GM23338 (cell line): ENCODE measurements at regions not wholly inside any gene's neighbourhood (a gene's known extent, or its start where the extent isn't known, plus 50 kb on each side); places are given as distances from the start of the nearest gene placed in this dataset.
A peak's percentile ranks its signal among the peaks of the same experiment; 100 is the strongest.

Experiments used
- ATAC-seq: fragments of 200-7000 bp; cut with Tn5 transposase; 3 replicates; pipeline ENCODE4 v1.9.1; 2020
- DNase-seq: peaks from one replicate; pipeline ENCODE4 v3.0.0-alpha.2; 2015; ENCODE audit warnings: low spot score
- H2AFZ ChIP-seq: fragments of 200-600 bp; sonication (generic); 2 replicates; pipeline ENCODE4 v1.8.0; 2016; ENCODE audit warnings: antibody characterized with exemption, mild to moderate bottlenecking, moderate library complexity
- H3F3A ChIP-seq: fragments of 200-600 bp; sonication (generic); replicated peaks from 2 replicates; pipeline ENCODE4 v1.8.0; 2017; ENCODE audit warnings: antibody characterized with exemption, mixed run types, low read depth
- H3K27ac ChIP-seq: fragments of 200-600 bp; sonication (generic); 2 replicates; pipeline ENCODE4 v1.6.1; 2016; ENCODE audit warnings: low read depth
- H3K27me3 ChIP-seq: fragments of 200-600 bp; sonication (generic); 2 replicates; pipeline ENCODE4 v1.8.0; 2016; ENCODE audit warnings: mild to moderate bottlenecking, mixed run types, moderate library complexity; ENCODE audit not compliant: insufficient read depth
- H3K36me3 ChIP-seq: fragments of 200-600 bp; sonication (generic); 2 replicates; pipeline ENCODE4 v1.8.0; 2016; ENCODE audit warnings: mild to moderate bottlenecking; ENCODE audit not compliant: insufficient read depth
- H3K4me1 ChIP-seq: fragments of 200-600 bp; sonication (generic); 2 replicates; pipeline ENCODE4 v1.8.0; 2016; ENCODE audit warnings: mild to moderate bottlenecking, moderate library complexity; ENCODE audit not compliant: insufficient read depth
- H3K4me2 ChIP-seq: fragments of 200-600 bp; sonication (generic); 2 replicates; pipeline ENCODE4 v1.7.1; 2017; ENCODE audit warnings: mixed run types
- H3K4me3 ChIP-seq: fragments of 200-600 bp; sonication (generic); 2 replicates; pipeline ENCODE4 v1.6.1; 2016; ENCODE audit warnings: mixed run types
- H3K79me2 ChIP-seq: fragments of 200-600 bp; sonication (generic); replicated peaks from 2 replicates; pipeline ENCODE4 v1.8.0; 2017; ENCODE audit warnings: mild to moderate bottlenecking; ENCODE audit not compliant: insufficient read depth
- H3K9me2 ChIP-seq: fragments of 200-600 bp; sonication (generic); 2 replicates; pipeline ENCODE4 v1.8.0; 2017; ENCODE audit not compliant: insufficient read depth
- H4K20me1 ChIP-seq: fragments of 200-600 bp; sonication (generic); replicated peaks from 2 replicates; pipeline ENCODE4 v1.8.0; 2017; ENCODE audit warnings: mild to moderate bottlenecking; ENCODE audit not compliant: insufficient read depth
- H3K27ac Mint-ChIP-seq: 2 replicates; pipeline ENCODE4 v1.8.0; 2020; ENCODE audit warnings: inconsistent platforms, mild to moderate bottlenecking, moderate library complexity, mixed read lengths
- H3K27me3 Mint-ChIP-seq: 3 replicates; pipeline ENCODE4 v1.8.0; 2022; ENCODE audit warnings: low read depth, mild to moderate bottlenecking, moderate library complexity, mixed read lengths, inconsistent platforms; ENCODE audit not compliant: insufficient read depth, poor library complexity
- H3K36me3 Mint-ChIP-seq: 3 replicates; pipeline ENCODE4 v1.8.0; 2021; ENCODE audit warnings: low read depth, mild to moderate bottlenecking, inconsistent platforms, moderate library complexity, mixed read lengths
- H3K4me1 Mint-ChIP-seq: 3 replicates; pipeline ENCODE4 v1.8.0; 2020; ENCODE audit warnings: mild to moderate bottlenecking, inconsistent platforms, mixed read lengths
- H3K4me3 Mint-ChIP-seq: 3 replicates; pipeline ENCODE4 v1.8.0; 2021; ENCODE audit warnings: moderate library complexity, mild to moderate bottlenecking, inconsistent platforms, mixed read lengths
- H3K9me3 Mint-ChIP-seq: 3 replicates; pipeline ENCODE4 v1.8.0; 2020; ENCODE audit warnings: moderate library complexity, mild to moderate bottlenecking, inconsistent platforms, mixed read lengths
- CREB1 ChIP-seq: fragments of 250-450 bp; sonication (Bioruptor Pico); IDR thresholded peaks from 2 replicates; pipeline ENCODE4 v1.5.0; 2020; ENCODE audit warnings: low read depth, mild to moderate bottlenecking, moderate library complexity
- NANOG ChIP-seq: IDR thresholded peaks from 2 replicates; pipeline ENCODE4 v1.6.1; 2016; ENCODE audit warnings: antibody characterized with exemption, borderline replicate concordance
- ZNF114 ChIP-seq: fragments of 250-450 bp; sonication (Bioruptor Pico); IDR thresholded peaks from 2 replicates; pipeline ENCODE4 v1.5.0; 2020; ENCODE audit warnings: mild to moderate bottlenecking, moderate library complexity
- ZNF331 ChIP-seq: fragments of 250-450 bp; sonication (Bioruptor Pico); IDR thresholded peaks from 2 replicates; pipeline ENCODE4 v1.5.0; 2020; ENCODE audit warnings: low read depth, mild to moderate bottlenecking, moderate library complexity
- TF ChIP-seq, protein P1 (sequence below): fragments of 250-450 bp; sonication (Bioruptor Pico); IDR thresholded peaks from 2 replicates; pipeline ENCODE4 v1.5.0; 2020; ENCODE audit warnings: mild to moderate bottlenecking, moderate library complexity

DNA sequence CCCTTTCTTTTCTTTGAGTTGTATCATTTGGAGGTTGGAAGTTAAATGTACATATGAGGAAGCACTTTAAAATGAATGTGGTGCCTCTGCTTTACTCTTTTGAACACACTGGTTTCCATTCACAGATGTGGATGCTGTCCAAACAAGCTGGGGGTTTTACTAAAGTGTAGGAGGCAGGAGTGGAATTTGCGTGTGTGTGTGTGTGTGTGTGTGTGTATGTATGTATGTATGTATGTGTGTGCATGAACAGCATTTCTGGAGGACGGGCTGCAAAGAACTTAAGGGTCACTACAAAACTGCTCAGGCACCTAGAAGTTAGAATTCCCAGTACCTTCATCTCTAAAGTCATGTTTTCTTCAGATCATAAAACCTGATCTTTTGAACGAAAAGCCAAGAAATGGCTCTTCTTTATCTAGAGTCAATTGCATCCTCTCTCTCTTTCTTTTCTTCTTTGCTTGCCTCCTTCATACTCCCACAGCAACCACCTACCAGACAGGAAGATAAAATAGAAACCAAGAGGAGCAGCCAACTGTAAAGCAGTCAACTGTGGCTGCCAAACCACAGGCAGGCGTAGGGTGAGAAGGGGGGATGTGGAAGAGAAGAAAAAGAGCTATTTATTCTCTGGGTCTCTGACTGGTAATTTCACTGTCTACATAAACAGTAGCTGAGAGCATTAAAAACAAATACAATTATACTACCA, 177.0 kb upstream of the RASGEF1B start:
- ATAC-seq (no peak), DNase-seq (no peak)
- 0 out of 2 replicates have a peak, but pooled peaks cover 6% of the 10 kb centered on the region for H3K9me2 ChIP-seq
- Mint-ChIP-seq H3K9me3 (0 out of 3 replicates have a peak, but pooled peaks cover 2% of the 10 kb centered on the region), H3K4me1 (peaks cover 46% of the 10 kb centered on the region), H3K36me3 (no peaks in the 10 kb centered on the region), H3K27me3 (peaks cover 19% of the 10 kb centered on the region), H3K4me3 (no peak overlapping the region), H3K27ac (no peak overlapping the region)
- no peaks in the 10 kb centered on the region for H3K79me2 ChIP-seq
- no peak for TF ChIP-seq CREB1 (CRISPR knock-in tag)
- TF ChIP-seq ZNF114 (CRISPR knock-in tag), result no peak
- TF ChIP-seq, protein P1, sequence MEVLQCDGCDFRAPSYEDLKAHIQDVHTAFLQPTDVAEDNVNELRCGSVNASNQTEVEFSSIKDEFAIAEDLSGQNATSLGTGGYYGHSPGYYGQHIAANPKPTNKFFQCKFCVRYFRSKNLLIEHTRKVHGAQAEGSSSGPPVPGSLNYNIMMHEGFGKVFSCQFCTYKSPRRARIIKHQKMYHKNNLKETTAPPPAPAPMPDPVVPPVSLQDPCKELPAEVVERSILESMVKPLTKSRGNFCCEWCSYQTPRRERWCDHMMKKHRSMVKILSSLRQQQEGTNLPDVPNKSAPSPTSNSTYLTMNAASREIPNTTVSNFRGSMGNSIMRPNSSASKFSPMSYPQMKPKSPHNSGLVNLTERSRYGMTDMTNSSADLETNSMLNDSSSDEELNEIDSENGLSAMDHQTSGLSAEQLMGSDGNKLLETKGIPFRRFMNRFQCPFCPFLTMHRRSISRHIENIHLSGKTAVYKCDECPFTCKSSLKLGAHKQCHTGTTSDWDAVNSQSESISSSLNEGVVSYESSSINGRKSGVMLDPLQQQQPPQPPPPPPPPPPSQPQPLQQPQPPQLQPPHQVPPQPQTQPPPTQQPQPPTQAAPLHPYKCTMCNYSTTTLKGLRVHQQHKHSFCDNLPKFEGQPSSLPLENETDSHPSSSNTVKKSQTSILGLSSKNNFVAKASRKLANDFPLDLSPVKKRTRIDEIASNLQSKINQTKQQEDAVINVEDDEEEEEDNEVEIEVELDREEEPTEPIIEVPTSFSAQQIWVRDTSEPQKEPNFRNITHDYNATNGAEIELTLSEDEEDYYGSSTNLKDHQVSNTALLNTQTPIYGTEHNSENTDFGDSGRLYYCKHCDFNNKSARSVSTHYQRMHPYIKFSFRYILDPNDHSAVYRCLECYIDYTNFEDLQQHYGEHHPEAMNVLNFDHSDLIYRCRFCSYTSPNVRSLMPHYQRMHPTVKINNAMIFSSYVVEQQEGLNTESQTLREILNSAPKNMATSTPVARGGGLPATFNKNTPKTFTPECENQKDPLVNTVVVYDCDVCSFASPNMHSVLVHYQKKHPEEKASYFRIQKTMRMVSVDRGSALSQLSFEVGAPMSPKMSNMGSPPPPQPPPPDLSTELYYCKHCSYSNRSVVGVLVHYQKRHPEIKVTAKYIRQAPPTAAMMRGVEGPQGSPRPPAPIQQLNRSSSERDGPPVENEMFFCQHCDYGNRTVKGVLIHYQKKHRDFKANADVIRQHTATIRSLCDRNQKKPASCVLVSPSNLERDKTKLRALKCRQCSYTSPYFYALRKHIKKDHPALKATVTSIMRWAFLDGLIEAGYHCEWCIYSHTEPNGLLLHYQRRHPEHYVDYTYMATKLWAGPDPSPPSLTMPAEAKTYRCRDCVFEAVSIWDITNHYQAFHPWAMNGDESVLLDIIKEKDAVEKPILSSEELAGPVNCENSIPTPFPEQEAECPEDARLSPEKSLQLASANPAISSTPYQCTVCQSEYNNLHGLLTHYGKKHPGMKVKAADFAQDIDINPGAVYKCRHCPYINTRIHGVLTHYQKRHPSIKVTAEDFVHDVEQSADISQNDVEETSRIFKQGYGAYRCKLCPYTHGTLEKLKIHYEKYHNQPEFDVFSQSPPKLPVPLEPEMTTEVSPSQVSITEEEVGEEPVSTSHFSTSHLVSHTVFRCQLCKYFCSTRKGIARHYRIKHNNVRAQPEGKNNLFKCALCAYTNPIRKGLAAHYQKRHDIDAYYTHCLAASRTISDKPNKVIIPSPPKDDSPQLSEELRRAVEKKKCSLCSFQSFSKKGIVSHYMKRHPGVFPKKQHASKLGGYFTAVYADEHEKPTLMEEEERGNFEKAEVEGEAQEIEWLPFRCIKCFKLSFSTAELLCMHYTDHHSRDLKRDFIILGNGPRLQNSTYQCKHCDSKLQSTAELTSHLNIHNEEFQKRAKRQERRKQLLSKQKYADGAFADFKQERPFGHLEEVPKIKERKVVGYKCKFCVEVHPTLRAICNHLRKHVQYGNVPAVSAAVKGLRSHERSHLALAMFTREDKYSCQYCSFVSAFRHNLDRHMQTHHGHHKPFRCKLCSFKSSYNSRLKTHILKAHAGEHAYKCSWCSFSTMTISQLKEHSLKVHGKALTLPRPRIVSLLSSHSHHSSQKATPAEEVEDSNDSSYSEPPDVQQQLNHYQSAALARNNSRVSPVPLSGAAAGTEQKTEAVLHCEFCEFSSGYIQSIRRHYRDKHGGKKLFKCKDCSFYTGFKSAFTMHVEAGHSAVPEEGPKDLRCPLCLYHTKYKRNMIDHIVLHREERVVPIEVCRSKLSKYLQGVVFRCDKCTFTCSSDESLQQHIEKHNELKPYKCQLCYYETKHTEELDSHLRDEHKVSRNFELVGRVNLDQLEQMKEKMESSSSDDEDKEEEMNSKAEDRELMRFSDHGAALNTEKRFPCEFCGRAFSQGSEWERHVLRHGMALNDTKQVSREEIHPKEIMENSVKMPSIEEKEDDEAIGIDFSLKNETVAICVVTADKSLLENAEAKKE, result no peak
- H2AFZ ChIP-seq, result no peak overlapping the region
- H3K4me1 ChIP-seq, result peaks cover 18% of the 10 kb centered on the region
- H3K36me3 ChIP-seq, result no peaks in the 10 kb centered on the region
- H3K27ac ChIP-seq, result no peak overlapping the region
- no peaks in the 10 kb centered on the region for H3F3A ChIP-seq
- H3K4me2 ChIP-seq, result peak overlapping the region; percentile 1; the same call in 1 of the 2 replicates
- H4K20me1 ChIP-seq, result no peaks in the 10 kb centered on the region
- no peak overlapping the region for H3K4me3 ChIP-seq
- H3K27me3 ChIP-seq, result peaks cover 57% of the 10 kb centered on the region

- H3K4me3 ChIP-seq, result no peak overlapping the region
- DNase-seq (peak; percentile 90), ATAC-seq (peak; percentile 81)
- H3K4me1 ChIP-seq, result peaks cover 18% of the 10 kb centered on the region
- H3K27me3 ChIP-seq, result peaks cover 57% of the 10 kb centered on the region
- H2AFZ ChIP-seq, result no peak overlapping the region
- H3K9me3 Mint-ChIP-seq, result 0 out of 3 replicates have a peak, but pooled peaks cover 2% of the 10 kb centered on the region
- H3K9me2 ChIP-seq, result 0 out of 2 replicates have a peak, but pooled peaks cover 8% of the 10 kb centered on the region
- peaks cover 19% of the 10 kb centered on the region for H3K27me3 Mint-ChIP-seq
- H4K20me1 ChIP-seq, result no peaks in the 10 kb centered on the region
- H3K27ac Mint-ChIP-seq, result no peak overlapping the region
- H3K4me3 Mint-ChIP-seq, result no peak overlapping the region
- 0 out of 2 replicates have a peak overlapping the region, but pooled peaks have one; percentile 1 for H3K4me2 ChIP-seq
- H3K79me2 ChIP-seq, result no peaks in the 10 kb centered on the region
- peaks cover 46% of the 10 kb centered on the region for H3K4me1 Mint-ChIP-seq
- no peaks in the 10 kb centered on the region for H3K36me3 ChIP-seq
- H3F3A ChIP-seq, result no peaks in the 10 kb centered on the region
- no peaks in the 10 kb centered on the region for H3K36me3 Mint-ChIP-seq
- no peak overlapping the region for H3K27ac ChIP-seq
- TF ChIP-seq, protein P1, result peak; percentile 89
- no peak for TF ChIP-seq ZNF331 (CRISPR knock-in tag)
- TF ChIP-seq NANOG, result peak; percentile 68; the same call in 1 of the 2 replicates
Measured at GRCh38 chr4:81647388-81647787, 175.7 kb upstream of the RASGEF1B start.
